Breast epithelium (tissue), 4 donors: ENCODE measurements at regions not wholly inside any gene's neighbourhood (a gene's known extent, or its start where the extent isn't known, plus 50 kb on each side); places are given as distances from the start of the nearest gene placed in this dataset.

Source experiments
- DNase-seq, 2 donors: peaks; one replicate each; pipeline ENCODE4 v3.0.0-alpha.2; 2019; ENCODE audit warnings: low spot score in 2 of 2
- H3K27ac ChIP-seq, 2 donors: fragments of 200-600 bp; sonication (generic) in 1 of 2; one replicate each; pipeline ENCODE4 v1.5.1; 2016 to 2019; ENCODE audit warnings: mild to moderate bottlenecking in 1 of 2
- H3K27me3 ChIP-seq, 2 donors: fragments of 200-600 bp; sonication (generic) in 1 of 2; one replicate each; pipeline versions ENCODE4 v1.5.1 to v1.6.0; 2017 to 2019; ENCODE audit warnings: control low read depth in 1 of 2, mild to moderate bottlenecking in 1 of 2
- H3K36me3 ChIP-seq: fragments of 200-600 bp; one replicate; pipeline ENCODE4 v1.5.1; 2019
- H3K4me1 ChIP-seq, 2 donors: fragments of 200-600 bp; sonication (generic); one replicate each; pipeline ENCODE4 v1.5.1; 2016 to 2019; ENCODE audit warnings: control low read depth in 1 of 2
- H3K4me3 ChIP-seq, 3 donors: fragments of 200-600 bp; sonication (generic); 1 replicate in 2 of 3; 2 replicates in 1 of 3; pipeline ENCODE4 v1.5.1; 2016 to 2019; ENCODE audit warnings: mild to moderate bottlenecking in 3 of 3, moderate library complexity in 2 of 3
- H3K9me3 ChIP-seq, 2 donors: fragments of 200-600 bp; sonication (generic) in 1 of 2; one replicate each; pipeline ENCODE4 v1.5.1; 2016 to 2019; ENCODE audit warnings: control low read depth in 1 of 2
- POLR2A ChIP-seq: fragments of 450-650 bp; IDR thresholded peaks from one replicate; pipeline ENCODE4 v1.6.1; 2016; ENCODE audit warnings: antibody characterized with exemption, mild to moderate bottlenecking, moderate library complexity
- POLR2AphosphoS5 ChIP-seq, 3 donors: sonication (generic); formaldehyde crosslinking; IDR thresholded peaks; one replicate each; pipeline ENCODE4 v1.6.1; 2017; ENCODE audit warnings: antibody characterized with exemption in 3 of 3
- intact Hi-C: fragments of 100-400 bp; cut with DNase I; formaldehyde crosslinking; loops from one replicate; pipeline ENCODE4 v1.15.1; 2023; ENCODE audit warnings: low total_unique reads
- TF ChIP-seq, protein P1 (sequence below), 3 donors: fragments of 450-650 bp; IDR thresholded peaks; one replicate each; pipeline ENCODE4 v1.5.1; 2016 to 2017; ENCODE audit warnings: antibody characterized with exemption in 3 of 3, mild to moderate bottlenecking in 3 of 3, moderate library complexity in 3 of 3

GRCh38 chr6:102773636-102774035, 1380.1 kb downstream of the GRIK2 start:
- no peaks in the 10 kb centered on the region for H3K9me3 ChIP-seq
- no peak for DNase-seq
- no peaks in the 10 kb centered on the region for H3K36me3 ChIP-seq
- no peaks in the 10 kb centered on the region for H3K4me1 ChIP-seq
- intact Hi-C loops, result no loop called here
- TF ChIP-seq, protein P1, sequence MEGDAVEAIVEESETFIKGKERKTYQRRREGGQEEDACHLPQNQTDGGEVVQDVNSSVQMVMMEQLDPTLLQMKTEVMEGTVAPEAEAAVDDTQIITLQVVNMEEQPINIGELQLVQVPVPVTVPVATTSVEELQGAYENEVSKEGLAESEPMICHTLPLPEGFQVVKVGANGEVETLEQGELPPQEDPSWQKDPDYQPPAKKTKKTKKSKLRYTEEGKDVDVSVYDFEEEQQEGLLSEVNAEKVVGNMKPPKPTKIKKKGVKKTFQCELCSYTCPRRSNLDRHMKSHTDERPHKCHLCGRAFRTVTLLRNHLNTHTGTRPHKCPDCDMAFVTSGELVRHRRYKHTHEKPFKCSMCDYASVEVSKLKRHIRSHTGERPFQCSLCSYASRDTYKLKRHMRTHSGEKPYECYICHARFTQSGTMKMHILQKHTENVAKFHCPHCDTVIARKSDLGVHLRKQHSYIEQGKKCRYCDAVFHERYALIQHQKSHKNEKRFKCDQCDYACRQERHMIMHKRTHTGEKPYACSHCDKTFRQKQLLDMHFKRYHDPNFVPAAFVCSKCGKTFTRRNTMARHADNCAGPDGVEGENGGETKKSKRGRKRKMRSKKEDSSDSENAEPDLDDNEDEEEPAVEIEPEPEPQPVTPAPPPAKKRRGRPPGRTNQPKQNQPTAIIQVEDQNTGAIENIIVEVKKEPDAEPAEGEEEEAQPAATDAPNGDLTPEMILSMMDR (IDR thresholded peaks at IDR 0.05), result no peak
- TF ChIP-seq POLR2A (no peak), POLR2AphosphoS5 (IDR thresholded peaks at IDR 0.05) (no peak)
- H3K27ac ChIP-seq, result no peak overlapping the region
- no peak overlapping the region for H3K4me3 ChIP-seq
- no peaks in the 10 kb centered on the region for H3K27me3 ChIP-seq

GRCh38 chr6:102766963-102767362, 1373.5 kb downstream of the GRIK2 start:
- Histone ChIP-seq H3K9me3 (no peaks in the 10 kb centered on the region), H3K27me3 (no peaks in the 10 kb centered on the region), H3K36me3 (no peaks in the 10 kb centered on the region), H3K4me3 (no peak overlapping the region), H3K4me1 (no peaks in the 10 kb centered on the region), H3K27ac (no peak overlapping the region)
- no peak for DNase-seq
- intact Hi-C loops, result no loop called here
- no peak for TF ChIP-seq POLR2A
- TF ChIP-seq, protein P1 (IDR thresholded peaks at IDR 0.05), result no peak
- no peak for TF ChIP-seq POLR2AphosphoS5 (IDR thresholded peaks at IDR 0.05)

DNA sequence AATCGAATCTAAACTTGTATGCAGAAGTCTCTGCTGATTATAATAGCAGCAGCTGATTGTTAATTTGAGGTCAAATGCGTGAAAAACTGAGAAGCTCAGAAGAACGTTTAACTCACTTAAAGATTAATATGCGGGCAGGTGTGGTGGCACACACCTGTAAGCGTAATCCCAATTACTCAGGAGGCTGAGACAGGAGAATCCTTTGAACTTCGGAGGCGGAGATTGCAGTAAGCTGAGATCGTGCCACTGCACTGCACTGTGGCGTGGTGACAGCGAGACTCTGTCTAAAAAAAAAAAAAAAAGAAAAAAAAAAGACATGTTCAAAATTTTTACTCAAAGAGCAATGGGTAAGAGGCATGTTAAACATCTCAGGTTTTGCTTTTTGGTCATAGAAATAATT, 1370.8 kb downstream of the GRIK2 start:
- H3K36me3 ChIP-seq, result no peaks in the 10 kb centered on the region
- H3K27ac ChIP-seq, result no peak overlapping the region
- H3K4me3 ChIP-seq, result no peak overlapping the region
- intact Hi-C loops, result no loop called here
- no peaks in the 10 kb centered on the region for H3K4me1 ChIP-seq
- DNase-seq, result no peak
- no peaks in the 10 kb centered on the region for H3K27me3 ChIP-seq
- H3K9me3 ChIP-seq, result no peaks in the 10 kb centered on the region
- TF ChIP-seq POLR2AphosphoS5 (IDR thresholded peaks at IDR 0.05) (no peak), POLR2A (no peak)
- TF ChIP-seq, protein P1 (IDR thresholded peaks at IDR 0.05), result no peak

DNA sequence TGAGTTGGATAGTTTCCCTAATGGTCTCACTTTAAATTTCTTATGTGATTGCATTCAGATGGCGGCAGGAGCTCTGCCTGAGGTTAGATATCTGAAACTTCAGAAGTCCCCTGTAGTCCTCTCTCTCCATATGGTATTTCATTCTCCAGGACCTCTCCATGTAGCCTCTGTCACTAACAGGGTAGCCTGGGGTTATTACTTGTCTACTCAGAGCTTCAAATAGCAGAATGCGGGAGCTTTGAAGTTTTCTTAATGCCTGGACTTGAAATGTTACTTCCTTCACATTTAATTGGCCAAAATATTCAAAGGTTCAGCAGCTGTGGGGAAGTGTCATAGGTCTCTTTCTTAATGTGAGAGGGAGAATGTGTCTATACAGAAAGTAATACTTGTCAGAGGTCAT, 1370.4 kb downstream of the GRIK2 start:
- TF ChIP-seq, protein P1 (IDR thresholded peaks at IDR 0.05), result no peak
- TF ChIP-seq POLR2AphosphoS5 (IDR thresholded peaks at IDR 0.05) (no peak), POLR2A (no peak)
- Histone ChIP-seq H3K27ac (no peak overlapping the region), H3K27me3 (no peaks in the 10 kb centered on the region), H3K9me3 (no peaks in the 10 kb centered on the region), H3K36me3 (no peaks in the 10 kb centered on the region), H3K4me3 (no peak overlapping the region), H3K4me1 (no peaks in the 10 kb centered on the region)
- intact Hi-C loops, result no loop called here
- no peak for DNase-seq

DNA sequence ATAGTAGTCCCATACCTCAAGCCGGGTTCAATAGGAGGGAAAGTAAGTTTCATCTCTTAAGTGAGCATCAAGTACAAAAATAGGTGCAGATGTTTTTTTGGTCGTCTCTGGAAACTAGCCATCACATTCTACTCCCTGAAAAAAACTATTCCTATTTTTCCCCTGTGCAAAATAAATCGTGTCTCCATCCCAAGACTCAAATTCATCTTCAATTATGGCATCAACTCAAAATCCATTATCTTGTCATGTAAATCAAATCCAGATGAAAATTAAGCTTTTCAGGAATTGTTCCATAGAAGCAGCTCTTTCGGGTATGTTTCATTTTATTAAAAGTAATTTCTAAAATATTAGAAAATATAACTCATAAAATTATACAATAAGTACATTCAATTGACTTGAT, 1368.4 kb downstream of the GRIK2 start:
- Histone ChIP-seq H3K9me3 (no peaks in the 10 kb centered on the region), H3K4me3 (no peak overlapping the region), H3K36me3 (no peaks in the 10 kb centered on the region), H3K4me1 (no peaks in the 10 kb centered on the region), H3K27ac (no peak overlapping the region), H3K27me3 (no peaks in the 10 kb centered on the region)
- TF ChIP-seq POLR2AphosphoS5 (IDR thresholded peaks at IDR 0.05), result no peak
- TF ChIP-seq POLR2A, result no peak
- TF ChIP-seq, protein P1 (IDR thresholded peaks at IDR 0.05), result no peak
- no peak for DNase-seq
- intact Hi-C loops, result no loop called here
